HL-60/S4 treated with phorbol 12-myristate 13-acetate at 8.2 ng/mL for 4 days and 3 days (cell line): ENCODE measurements at regions not wholly inside any gene's neighbourhood (a gene's known extent, or its start where the extent isn't known, plus 50 kb on each side); places are given as distances from the start of the nearest gene placed in this dataset.
"Not testable (repeated sequence)": the region's sequence is repeated elsewhere in the genome, so short reads cannot be mapped to it uniquely, and the experiment has no call there.

Experiments used
- in situ Hi-C: fragments of 300-500 bp; cut with MboI; formaldehyde crosslinking; loops from 2 replicates; pipeline ENCODE4 v1.15.0; 2022; ENCODE audit warnings: low sequenced_read_pairs

GRCh38 chr9:87389936-87390335 is 107.7 kb upstream of the DAPK1 start:
- in situ Hi-C loops: no loop called here

DNA sequence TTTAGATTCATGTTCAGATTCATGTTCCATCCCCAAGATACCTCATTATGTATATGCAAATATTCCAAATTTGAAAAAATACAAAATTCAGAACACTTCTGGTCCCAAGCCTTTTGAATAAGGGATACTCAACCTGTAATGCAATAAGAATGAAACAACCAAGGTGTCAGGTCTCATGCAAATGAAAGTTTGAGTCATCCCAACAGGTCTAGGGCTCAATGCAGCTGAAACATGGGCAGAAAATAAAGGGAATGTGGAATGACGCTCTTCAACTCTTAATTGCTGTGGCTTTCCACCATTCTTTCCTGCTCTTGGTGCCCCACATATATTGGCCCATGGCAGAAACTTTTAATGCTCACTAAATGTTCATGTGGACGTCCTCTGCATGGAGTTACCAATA is 107.3 kb upstream of the DAPK1 start:
- in situ Hi-C loops: no loop called here

- in situ Hi-C loops: no loop called here
Observed at GRCh38 chr9:87392086-87392485, 105.6 kb upstream of the DAPK1 start.

GRCh38 chr9:87393706-87394230 is 103.9 kb upstream of the DAPK1 start:
- in situ Hi-C loops: no loop called here

DNA sequence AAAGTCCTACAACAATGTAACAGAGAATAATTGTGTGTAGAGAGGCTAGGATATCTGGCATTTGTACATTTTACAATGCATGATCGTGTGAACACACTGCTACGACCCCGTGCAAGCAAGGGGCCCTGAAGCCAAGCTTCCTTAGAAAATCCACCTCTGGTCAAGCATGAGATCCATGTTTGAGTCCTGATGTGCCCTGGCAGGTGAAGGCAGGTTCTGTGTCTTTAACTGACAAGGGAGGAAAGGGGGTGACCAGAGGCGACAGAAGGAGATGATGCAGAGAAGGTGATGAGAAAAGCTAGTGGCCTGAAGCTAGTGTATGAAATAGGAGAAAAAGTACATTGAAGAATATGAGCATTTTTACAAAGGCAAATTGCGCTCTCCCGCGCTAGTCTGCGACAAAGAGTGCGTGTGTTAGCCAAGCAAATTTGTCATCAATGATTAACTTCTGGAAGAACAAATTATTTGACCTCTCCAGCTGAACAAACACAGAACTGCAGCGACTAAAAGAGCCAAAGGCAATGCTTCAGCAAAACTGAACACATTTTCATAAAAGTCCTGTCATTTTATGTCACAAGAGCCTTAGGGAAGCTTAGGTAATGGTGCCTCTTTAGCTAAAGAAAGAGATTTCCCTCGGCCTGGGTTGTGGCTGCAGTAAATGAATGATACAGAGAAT is 101.7 kb upstream of the DAPK1 start:
- in situ Hi-C loops: no loop called here

DNA sequence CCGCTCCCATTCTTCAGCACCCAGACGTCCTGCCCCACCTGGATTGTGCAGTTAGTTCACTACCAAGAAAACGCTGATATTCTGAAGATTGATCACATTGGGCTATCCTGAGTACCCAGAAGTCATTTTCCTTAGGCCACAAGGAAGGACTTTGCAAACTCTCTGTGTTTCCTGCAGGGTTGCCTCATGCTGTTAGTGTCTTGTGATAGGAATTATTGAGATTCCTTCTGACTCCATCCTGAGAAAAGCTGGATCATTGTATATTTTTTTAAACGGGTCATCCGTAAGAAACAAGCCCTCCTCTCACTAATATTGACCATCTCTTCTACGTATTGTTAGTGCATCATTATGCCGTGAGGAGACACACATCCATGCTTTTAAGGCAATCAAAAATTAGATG is 96.0 kb upstream of the DAPK1 start:
- in situ Hi-C loops: no loop called here

- in situ Hi-C loops: no loop called here
Observed at GRCh38 chr9:87402537-87402936, 95.1 kb upstream of the DAPK1 start.

GRCh38 chr9:87405677-87406542 is 91.8 kb upstream of the DAPK1 start:
- in situ Hi-C loops: no loop called here

- in situ Hi-C loops: no loop called here
Observed at GRCh38 chr9:87406543-87407166, 91.0 kb upstream of the DAPK1 start.

DNA sequence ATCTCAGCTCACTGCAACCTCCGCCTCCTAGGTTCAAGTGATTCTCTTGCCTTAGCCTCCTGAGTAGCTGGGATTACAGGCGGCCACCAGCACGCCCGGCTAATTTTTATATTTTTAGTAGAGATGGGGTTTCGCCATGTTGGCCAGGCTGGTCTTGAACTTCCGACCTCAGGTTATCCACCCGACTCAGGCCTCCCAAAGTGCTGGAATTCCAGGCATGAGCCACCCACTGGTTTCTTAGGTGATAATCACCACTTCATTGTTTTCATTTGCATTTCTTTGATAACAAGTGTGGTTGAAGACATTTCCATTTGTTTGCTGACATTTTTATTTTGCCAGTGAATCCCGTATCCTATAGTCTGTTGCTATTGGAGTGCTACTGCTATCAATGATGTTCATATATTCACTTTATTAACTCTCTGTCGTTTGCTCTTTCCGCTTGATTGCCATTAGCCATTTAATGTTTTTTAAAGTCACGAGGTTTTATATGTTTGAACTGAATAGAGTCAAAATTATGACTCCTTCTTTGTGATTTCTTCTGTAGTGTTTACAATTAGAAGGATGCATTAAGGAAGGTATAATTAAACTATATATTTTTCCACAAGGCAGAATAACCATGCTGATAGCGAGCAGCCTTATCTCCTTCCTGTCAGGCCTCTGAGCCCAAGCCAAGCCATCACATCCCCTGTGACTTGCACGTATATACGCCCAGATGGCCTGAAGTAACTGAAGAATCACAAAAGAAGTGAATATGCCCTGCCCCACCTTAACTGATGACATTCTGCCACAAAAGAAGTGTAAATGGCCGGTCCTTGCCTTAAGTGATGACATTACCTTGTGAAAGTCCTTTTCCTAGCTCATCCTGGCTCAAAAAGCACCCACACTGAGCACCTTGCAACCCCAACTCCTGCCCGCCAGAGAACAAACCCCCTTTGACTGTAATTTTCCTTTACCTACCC is 87.3 kb upstream of the DAPK1 start:
- in situ Hi-C loops: not testable (repeated sequence)

- in situ Hi-C loops: no loop called here
Observed at GRCh38 chr9:87420884-87421283, 76.8 kb upstream of the DAPK1 start.

GRCh38 chr9:87421734-87422133 is 75.9 kb upstream of the DAPK1 start:
- in situ Hi-C loops: no loop called here

DNA sequence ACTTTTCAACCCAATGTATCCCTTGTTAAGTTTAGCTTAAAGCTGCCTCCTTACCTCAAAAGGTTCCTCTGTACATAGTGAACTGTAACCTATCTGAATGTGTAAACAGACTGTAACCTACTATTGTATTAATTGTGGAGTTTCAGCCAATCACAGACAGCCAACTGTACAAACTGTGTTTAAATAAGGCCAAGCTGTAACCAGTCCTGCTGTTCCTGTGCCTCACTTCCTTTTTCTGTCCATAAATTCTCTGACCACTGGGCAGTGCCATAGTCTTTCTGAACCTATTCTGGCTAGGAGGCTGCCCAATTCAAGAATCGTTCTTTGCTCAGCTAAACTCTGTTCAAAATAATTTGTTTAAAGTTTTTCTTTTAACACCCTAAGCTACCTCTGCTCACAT is 74.7 kb upstream of the DAPK1 start:
- in situ Hi-C loops: no loop called here

DNA sequence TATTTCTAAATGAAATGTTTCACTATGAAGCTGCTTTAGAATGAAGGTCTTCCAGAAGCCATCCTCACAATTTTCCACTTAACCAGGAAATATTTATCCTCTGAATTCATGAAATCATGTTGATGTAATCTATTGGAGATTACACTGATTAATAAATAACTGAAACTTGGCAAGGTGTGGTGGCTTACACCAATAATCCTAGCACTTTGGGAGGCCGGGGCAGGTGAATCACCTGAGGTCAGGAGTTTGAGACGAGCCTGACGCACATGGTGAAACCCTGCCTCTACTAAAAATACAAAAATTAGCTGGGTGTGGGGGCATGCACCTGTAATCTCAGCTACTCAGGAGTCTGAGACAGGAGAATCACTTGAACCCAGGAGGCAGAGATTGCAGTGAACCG is 73.8 kb upstream of the DAPK1 start:
- in situ Hi-C loops: not testable (repeated sequence)

- in situ Hi-C loops: no loop called here
Observed at GRCh38 chr9:87425202-87425601, 72.5 kb upstream of the DAPK1 start.

- in situ Hi-C loops: no loop called here
Observed at GRCh38 chr9:87427851-87428506, 69.7 kb upstream of the DAPK1 start.

DNA sequence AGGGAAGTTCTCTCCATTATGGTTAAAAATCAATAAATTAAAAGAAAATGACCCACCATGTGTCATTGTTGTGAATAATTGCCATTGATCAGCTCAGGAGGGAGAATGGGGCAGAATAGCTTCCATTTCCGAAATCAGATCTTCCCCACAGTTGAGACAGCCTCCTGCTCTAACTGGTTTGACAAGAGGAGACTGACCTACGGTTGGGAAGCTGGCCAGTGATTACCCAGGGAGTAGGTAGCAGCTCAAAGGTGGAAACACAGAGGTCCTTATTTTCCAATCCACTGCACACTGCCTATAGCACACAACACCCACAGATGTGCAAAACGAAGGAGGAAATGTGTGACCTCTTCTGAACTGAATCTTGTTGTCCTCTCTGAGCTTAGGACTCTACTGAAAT is 69.0 kb upstream of the DAPK1 start:
- in situ Hi-C loops: no loop called here

DNA sequence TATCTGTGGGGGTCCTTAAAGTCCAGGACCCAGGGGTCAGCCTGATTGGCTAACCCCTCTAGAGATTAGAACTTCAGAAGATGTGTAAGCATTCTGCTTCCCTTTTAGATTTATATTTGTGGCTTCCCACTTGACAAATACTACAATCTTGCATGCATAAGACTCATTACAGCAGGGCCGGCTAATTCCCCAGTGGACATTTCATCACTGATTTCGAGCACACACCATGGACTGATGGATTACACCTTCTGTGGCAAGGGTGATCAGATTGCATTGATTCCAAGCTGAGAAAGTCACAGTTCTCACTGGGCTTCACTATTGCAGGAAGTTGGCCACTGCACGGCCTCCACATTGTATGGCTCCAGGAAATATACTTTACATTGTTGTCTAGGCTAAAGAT is 65.8 kb upstream of the DAPK1 start:
- in situ Hi-C loops: no loop called here

GRCh38 chr9:87433853-87434252 is 63.8 kb upstream of the DAPK1 start:
- in situ Hi-C loops: no loop called here

DNA sequence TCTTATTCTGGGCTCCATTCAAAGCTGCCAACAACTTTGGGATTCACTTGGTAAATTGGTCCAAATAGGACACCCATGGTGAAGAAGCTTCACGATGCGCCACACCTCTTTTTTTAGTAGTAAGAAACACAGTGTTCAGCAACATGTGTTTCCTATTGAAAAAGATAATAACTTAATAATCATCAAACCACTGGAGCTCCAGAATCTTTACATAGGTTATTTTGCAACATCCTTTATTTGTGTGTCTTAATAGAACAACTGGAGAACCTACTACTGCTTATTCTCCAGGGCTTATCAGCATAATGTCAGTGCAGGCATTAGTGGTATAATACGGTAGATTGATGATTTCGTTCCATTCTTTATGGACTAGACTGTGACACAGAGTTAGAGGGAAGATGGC is 63.3 kb upstream of the DAPK1 start:
- in situ Hi-C loops: no loop called here
